PFSK-1 (cell line): ENCODE measurements at regions not wholly inside any gene's neighbourhood (a gene's known extent, or its start where the extent isn't known, plus 50 kb on each side); places are given as distances from the start of the nearest gene placed in this dataset.

Source experiments
- FOXP2 ChIP-seq: optimal IDR thresholded peaks from 2 replicates; pipeline ENCODE3; 2011; ENCODE audit warnings: borderline replicate concordance, control low read depth, inconsistent platforms; ENCODE audit not compliant: insufficient read depth; ENCODE audit errors: extremely low read length, extremely low read depth
- POLR2AphosphoS5 ChIP-seq: IDR thresholded peaks from 2 replicates; pipeline ENCODE4 v1.6.1; 2012; ENCODE audit warnings: low read depth, mild to moderate bottlenecking, control low read depth, low read length, moderate library complexity
- SIN3A ChIP-seq: IDR thresholded peaks from 2 replicates; pipeline ENCODE4 v1.6.1; 2012; ENCODE audit warnings: mild to moderate bottlenecking, low read length, moderate library complexity, borderline replicate concordance; ENCODE audit not compliant: insufficient read depth
- TAF1 ChIP-seq: IDR thresholded peaks from 2 replicates; pipeline ENCODE4 v1.6.1; 2012; ENCODE audit warnings: low read length, control low read depth, borderline replicate concordance; ENCODE audit not compliant: insufficient read depth
- TF ChIP-seq, protein P1 (sequence below), 2 experiments: IDR thresholded peaks; 2 replicates each; pipeline versions ENCODE4 v1.6.1 to v1.8.0; 2011 to 2012; ENCODE audit warnings: low read depth in 2 of 2, low read length in 2 of 2, control low read depth in 1 of 2, inconsistent platforms in 1 of 2, mild to moderate bottlenecking in 1 of 2, moderate library complexity in 1 of 2; ENCODE audit not compliant: insufficient read depth in 1 of 2

DNA sequence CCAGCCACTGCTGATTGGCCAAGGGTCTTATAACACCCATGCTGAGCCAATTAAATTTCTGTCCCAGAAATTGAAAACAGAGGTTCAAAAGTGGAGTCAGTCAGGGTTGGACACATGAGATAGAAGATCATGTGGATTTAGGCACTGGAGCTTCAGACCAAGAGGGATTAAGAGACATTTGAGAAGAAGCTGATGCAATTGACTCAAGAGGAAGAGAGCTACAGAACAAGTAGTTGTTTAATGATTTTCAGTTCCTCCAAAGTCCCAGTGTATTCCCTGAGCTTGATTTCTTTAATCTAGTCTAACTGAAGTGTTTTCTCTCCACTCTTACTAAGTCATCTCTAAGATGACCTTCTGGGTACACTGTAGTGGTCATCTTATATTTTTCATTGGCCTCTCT lies 227.1 kb downstream of the DUSP10 start:
- no peak for TF ChIP-seq TAF1
- no peak for TF ChIP-seq SIN3A
- TF ChIP-seq, protein P1, sequence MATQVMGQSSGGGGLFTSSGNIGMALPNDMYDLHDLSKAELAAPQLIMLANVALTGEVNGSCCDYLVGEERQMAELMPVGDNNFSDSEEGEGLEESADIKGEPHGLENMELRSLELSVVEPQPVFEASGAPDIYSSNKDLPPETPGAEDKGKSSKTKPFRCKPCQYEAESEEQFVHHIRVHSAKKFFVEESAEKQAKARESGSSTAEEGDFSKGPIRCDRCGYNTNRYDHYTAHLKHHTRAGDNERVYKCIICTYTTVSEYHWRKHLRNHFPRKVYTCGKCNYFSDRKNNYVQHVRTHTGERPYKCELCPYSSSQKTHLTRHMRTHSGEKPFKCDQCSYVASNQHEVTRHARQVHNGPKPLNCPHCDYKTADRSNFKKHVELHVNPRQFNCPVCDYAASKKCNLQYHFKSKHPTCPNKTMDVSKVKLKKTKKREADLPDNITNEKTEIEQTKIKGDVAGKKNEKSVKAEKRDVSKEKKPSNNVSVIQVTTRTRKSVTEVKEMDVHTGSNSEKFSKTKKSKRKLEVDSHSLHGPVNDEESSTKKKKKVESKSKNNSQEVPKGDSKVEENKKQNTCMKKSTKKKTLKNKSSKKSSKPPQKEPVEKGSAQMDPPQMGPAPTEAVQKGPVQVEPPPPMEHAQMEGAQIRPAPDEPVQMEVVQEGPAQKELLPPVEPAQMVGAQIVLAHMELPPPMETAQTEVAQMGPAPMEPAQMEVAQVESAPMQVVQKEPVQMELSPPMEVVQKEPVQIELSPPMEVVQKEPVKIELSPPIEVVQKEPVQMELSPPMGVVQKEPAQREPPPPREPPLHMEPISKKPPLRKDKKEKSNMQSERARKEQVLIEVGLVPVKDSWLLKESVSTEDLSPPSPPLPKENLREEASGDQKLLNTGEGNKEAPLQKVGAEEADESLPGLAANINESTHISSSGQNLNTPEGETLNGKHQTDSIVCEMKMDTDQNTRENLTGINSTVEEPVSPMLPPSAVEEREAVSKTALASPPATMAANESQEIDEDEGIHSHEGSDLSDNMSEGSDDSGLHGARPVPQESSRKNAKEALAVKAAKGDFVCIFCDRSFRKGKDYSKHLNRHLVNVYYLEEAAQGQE (IDR thresholded peaks at IDR 0.05; ENCODE audit: insufficient read depth in 1 of 2, low read depth in 2 of 2, low read length in 2 of 2), result no peak
- TF ChIP-seq FOXP2, result no peak
- TF ChIP-seq POLR2AphosphoS5, result no peak

- TF ChIP-seq SIN3A (no peak), POLR2AphosphoS5 (no peak)
These were observed 226.4 kb downstream of the DUSP10 start for GRCh38 chr1:221515496-221515895.

- TF ChIP-seq SIN3A (no peak), TAF1 (no peak), POLR2AphosphoS5 (no peak), FOXP2 (no peak)
- TF ChIP-seq, protein P1 (IDR thresholded peaks at IDR 0.05; ENCODE audit: insufficient read depth in 1 of 2, low read depth in 2 of 2, low read length in 2 of 2), result no peak
These were observed 223.9 kb downstream of the DUSP10 start for GRCh38 chr1:221517961-221518360.

GRCh38 chr1:221520250-221520649 lies 221.6 kb downstream of the DUSP10 start:
- TF ChIP-seq TAF1, result no peak
- TF ChIP-seq, protein P1 (IDR thresholded peaks at IDR 0.05; ENCODE audit: insufficient read depth in 1 of 2, low read depth in 2 of 2, low read length in 2 of 2), result no peak
- no peak for TF ChIP-seq SIN3A
- no peak for TF ChIP-seq FOXP2
- no peak for TF ChIP-seq POLR2AphosphoS5

- TF ChIP-seq, protein P1 (IDR thresholded peaks at IDR 0.05; ENCODE audit: insufficient read depth in 1 of 2, low read depth in 2 of 2, low read length in 2 of 2), result no peak
- TF ChIP-seq TAF1, result no peak
- no peak for TF ChIP-seq SIN3A
- no peak for TF ChIP-seq POLR2AphosphoS5
- TF ChIP-seq FOXP2, result no peak
These were observed 220.2 kb downstream of the DUSP10 start for GRCh38 chr1:221521686-221522085.

DNA sequence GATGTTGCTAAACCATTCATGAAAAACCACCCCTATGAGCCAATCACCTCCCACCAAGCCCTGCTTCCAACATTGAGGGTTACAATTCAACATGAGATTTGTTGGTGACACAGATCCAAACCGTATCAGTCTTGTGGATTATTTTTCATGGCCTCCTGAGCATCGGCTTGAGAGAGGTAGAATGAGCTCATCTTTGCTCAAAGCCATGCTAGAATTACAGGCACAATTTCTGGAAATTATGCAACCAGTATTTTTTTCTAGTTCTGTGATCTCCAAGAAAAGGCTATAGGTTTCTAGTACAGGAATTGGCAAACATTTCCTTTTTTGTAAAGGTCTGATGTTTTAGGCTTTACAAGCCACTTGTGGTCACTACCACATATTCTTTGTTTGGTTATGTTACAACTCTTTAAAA lies 219.4 kb downstream of the DUSP10 start:
- TF ChIP-seq FOXP2 (no peak), TAF1 (no peak), SIN3A (no peak), POLR2AphosphoS5 (no peak)
- TF ChIP-seq, protein P1 (IDR thresholded peaks at IDR 0.05; ENCODE audit: insufficient read depth in 1 of 2, low read depth in 2 of 2, low read length in 2 of 2), result no peak
